Activated CD4-positive, alpha-beta T cell treated with anti-CD3 and anti-CD28 coated beads, Interleukin-2, Interleukin-6, amounts not matched to agents 100 ng/mL and 50 ng/mL, durations not matched to agents 16 hours and 8 hours (primary cell): ENCODE measurements at regions not wholly inside any gene's neighbourhood (a gene's known extent, or its start where the extent isn't known, plus 50 kb on each side); places are given as distances from the start of the nearest gene placed in this dataset.
"Not testable (repeated sequence)": the region's sequence is repeated elsewhere in the genome, so short reads cannot be mapped to it uniquely, and the experiment has no call there.

Experiments used
- DNase-seq: peaks from one replicate; pipeline ENCODE4 v3.0.0-alpha.2; 2020

GRCh38 chr4:19187691-19188090 is 1064.0 kb upstream of the SLIT2 start:
- no peak for DNase-seq

GRCh38 chr4:19187096-19187495 is 1064.6 kb upstream of the SLIT2 start:
- DNase-seq, result no peak

DNA sequence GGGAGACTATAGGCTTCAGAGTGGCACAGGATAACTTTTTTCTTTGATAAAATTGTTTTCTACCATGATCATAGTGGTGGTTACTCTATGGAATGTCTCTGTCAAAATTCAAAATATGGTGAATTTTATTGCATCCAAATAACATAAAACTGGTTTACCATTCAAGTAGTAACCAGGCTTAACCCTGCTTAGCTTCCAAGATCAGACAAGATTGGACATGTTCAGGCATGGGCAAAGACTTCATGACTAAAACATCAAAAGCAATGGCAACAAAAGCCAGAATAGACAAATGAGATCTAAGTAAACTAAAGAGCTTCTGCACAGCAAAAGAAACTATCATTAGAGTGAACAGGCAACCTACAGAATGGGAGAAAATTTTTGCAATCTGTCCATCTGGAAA is 1070.1 kb upstream of the SLIT2 start:
- DNase-seq, result not testable (repeated sequence)

DNA sequence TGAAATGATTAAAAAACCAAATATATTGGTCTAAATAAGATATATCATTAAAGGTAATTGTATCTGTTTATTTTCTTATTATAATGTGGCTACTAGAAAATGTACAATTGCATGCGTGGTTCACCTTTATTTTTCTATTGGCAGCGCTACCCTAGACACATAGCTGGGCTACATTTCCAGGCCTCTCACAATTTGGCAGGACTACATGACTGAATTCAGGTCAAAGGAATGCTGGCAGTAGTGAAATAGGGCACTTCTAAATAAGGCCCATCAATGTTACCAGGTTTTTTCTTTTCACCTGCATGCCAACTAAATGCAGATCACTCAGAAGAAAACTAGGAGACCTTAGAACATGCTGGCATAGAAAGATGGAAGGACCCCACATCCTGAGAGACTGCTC is 1072.9 kb upstream of the SLIT2 start:
- no peak for DNase-seq

DNA sequence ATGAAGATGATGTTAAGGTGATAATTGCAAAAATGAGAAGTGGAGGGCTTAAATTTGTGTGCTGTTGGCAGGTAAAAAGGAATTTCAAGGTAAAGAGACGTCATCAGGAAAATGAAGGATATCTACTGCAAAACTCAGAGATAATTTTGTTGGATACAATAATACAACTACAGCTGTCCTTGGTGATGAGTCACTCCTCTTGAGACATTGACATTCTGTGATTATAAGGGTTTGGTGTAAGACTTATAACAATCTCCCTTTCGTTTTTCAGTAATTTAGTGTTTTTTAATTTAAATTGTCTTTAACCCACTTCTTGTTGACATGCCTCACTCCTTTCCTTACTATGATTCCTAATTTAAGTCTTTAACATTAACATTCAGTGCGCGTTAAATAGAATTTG is 1074.1 kb upstream of the SLIT2 start:
- no peak for DNase-seq

DNA sequence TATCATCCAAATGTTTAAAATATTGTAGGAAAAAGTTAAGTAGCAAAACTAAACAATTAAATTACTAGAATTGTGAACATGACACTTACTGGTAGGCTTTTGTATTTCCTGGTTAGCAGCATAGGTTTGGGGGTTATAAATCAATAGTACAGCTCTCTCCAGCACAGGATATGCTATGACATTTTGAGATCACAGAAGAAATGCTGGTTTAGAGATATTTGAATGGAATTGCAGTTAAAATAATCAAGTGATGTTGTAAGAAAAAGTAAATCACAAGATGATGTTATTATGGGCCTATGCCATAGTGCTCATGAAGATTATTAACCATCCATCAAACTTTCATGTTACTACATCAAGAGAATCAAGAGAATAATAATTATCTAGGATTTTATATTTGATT is 1079.9 kb upstream of the SLIT2 start:
- DNase-seq, result no peak

DNA sequence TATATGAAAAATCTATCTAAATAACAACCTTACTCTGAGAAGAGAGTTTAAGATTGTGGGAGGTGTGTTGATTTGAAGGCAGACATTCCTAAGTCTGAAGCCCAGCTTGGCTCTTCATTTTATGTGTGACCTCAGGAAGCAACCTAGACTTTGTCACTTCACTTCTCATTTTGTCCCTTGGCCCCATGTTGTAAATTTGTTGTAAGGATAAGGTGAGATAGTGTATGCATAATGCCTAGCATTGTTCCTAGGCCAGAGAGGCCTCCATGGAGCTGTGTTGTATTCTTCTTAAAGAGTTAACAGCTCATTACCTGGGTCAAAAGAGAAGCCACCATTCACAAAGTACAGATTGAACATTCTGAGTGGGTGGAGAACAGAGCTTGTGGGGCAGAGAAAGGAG is 1084.4 kb upstream of the SLIT2 start:
- DNase-seq, result no peak

DNA sequence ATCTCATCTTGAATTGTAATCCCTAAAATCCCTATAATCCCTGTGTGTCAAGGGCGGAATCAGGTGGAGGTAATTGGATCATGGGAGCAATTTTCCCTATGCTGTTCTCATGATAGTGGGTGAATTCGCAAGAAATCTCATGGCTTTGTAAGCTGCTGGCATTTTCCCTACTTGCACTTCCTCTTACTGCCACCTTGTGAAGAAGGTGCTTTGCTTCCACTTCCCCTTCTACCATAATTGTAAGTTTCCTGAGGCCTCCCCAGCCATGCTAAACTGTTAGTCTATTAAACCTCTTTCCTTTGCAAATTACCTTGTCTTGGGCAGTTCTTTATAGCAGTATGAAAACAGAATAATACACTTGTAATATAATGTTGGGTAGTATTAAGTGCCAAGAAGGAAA is 1087.4 kb upstream of the SLIT2 start:
- DNase-seq, result no peak

DNA sequence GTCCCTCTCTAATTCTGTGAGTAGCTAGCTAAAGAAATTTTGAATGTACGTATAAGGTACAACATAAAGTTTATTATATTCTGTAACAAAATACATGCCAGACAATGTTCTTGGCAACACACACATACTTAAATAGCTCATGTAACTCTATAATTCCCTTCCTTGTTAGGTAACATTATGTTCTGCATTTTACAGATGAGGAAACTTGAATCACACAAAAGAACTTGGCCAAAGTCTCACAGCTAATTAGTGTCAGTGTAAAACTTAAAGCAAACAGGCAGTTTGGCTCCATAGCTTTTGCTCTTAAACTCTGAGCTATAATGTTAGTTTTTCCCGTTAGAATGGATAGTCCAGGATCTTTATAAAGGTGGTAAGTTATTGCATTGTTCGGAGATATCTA is 1091.8 kb upstream of the SLIT2 start:
- no peak for DNase-seq

DNA sequence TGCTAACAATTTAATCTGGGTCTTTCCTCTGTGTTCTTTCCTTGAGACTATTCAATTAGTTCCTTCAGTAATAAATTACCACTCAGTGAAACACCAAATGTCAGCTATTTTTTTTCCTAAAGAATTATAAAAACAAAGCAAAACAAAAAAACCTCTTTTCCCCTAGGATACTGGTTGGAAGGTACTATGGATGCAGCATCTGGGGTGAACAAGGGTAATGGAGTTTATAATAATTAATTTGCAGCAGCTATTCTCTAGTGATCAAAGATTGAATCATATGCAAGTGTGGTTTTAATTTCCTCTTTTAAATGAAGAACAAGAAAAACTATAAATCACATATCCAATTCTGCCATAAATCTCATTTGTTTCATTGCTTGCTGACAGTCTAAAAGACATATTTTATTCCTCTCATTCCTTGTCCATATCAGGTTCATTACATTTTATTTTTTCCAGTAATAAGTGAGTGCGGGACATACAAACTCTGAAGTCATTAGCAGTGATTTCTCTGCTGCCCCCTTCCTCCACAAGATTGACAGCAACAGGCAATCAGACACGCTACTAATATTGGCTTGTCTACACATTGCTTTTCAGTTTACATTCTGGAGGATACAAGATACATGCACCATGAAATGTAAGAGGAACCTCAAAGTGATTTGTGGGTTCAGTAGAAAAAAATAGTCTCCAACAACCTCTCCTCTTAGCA is 1093.4 kb upstream of the SLIT2 start:
- no peak for DNase-seq

DNA sequence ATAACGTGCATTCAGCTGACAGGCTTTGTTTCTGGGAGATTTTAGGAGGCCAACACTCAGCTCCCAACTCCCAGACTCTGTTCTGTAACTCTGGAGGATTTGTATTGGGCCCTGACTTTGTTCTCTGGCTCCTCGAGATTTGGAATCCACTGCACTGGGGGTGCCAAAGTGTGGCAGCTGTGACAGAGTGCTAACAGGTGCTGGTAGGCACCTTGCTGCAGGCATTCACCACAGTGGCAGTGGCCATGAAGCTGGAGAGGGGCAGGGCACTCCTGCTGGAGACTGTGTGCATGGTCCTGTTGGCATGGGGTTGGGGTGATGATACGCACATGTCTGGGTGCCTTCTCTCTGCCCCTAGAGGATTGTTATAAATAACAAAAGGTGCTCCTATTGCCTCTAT is 1094.9 kb upstream of the SLIT2 start:
- no peak for DNase-seq

- no peak for DNase-seq
Measured at GRCh38 chr4:19155568-19155967, 1096.1 kb upstream of the SLIT2 start.

GRCh38 chr4:19154267-19154666 is 1097.4 kb upstream of the SLIT2 start:
- not testable (repeated sequence) for DNase-seq

DNA sequence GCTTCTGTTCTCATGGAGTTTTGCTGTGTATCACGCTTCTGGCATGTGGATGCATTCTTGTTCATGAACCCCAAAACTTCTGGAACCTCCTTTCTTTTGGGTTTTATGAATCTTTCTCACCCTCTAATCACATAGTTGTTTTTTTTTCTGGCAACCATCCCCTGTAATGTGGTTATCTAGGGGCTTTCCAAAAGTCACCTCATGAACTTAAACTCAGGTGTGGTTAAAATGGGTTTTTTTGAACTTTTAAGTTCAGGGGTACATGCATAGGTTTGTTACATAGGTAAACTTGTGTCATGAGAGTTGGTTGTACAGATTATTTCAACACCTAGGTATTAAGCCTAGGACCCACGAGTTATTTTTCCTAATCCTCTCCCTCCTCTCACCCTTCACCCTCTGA is 1099.4 kb upstream of the SLIT2 start:
- DNase-seq, result no peak

GRCh38 chr4:19151684-19152083 is 1100.0 kb upstream of the SLIT2 start:
- no peak for DNase-seq

DNA sequence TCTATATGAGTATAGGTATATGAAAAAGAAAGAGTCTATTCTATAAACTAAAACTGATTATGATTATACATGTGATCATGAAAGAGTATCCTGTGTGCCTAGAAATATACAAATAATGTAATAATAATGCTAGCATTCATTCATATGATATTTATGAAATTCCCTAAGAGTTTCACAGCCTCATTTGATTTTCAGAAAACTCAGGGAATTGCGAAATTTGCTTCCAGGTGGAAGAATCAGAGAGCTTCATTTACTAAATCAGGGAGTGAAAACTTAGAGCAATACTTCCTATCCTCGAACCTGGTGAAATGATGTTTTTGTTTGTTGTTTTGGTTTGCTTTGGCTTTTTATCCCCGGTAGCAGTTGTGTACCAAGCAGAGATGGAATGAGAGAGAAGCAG is 1105.7 kb upstream of the SLIT2 start:
- no peak for DNase-seq

DNA sequence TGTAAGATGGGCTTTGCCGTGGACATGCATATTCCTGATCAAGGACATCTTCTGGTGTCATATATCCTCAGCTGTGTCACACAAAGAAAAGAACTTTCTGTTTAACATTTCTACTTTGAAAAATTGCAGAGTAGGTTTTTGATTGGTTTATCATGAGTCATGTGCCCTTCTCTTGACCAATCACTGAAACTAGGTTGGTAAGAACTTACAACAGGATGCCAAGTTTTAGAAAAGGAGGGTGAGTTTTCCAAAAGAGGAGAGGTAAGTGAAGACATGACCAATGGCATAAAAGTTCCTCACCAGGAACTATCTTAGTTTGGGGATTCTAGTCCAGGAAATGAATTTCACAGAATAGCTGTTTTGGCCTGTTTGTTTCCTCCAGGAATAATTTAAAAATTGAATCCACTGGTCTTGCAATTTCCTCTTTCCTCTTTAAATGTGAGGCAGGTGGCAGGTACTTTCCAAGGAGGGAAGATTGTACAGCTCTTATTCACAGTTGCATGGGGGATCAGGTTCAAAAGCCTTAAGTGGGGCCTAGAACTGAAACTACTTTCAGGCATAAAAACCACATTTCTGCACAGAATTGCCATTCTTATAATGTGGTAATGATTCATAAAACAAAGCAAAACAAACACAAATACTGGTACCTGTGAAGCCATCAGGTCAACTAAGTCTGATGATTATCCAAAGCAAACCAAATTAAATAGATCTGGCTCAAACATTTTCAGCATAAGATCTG is 1114.5 kb upstream of the LCORL start:
- no peak for DNase-seq

DNA sequence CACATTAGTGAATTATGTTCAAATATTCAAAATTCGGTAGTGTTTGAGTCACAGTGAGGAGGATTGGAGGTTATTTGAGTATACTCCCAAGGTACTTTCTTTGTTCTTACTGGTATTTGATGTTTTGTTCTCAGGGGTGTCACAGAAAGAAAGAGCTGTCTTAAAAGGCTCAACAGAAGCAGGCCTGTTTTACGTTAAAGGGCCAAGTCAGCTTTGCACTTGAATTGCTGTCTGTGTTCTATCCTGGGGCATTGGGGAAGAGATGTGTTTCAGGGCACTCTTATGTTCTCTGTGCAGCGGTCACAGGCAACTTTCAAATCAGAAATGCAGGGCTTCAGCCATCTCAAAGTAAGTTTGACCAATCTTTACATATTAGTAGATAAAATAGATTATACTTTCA is 1113.1 kb upstream of the LCORL start:
- no peak for DNase-seq

DNA sequence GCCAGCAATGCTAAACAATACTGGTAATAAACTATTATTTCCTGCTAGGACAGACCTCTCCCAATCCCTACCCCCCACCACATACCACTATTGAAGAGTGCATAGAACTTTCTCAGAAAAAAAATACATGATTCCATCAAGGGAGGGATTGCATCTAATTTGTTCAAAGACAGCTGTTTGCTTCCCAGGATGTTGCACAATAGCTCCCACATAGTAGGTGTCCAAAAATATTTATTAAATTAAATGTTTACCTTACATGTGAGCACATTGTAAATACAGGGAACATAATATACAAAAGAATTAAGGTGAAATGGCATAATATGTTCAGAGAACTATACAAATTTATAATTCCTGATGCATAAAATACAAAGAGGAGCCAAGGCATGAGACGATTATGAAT is 1111.8 kb upstream of the LCORL start:
- no peak for DNase-seq

GRCh38 chr4:19130866-19131265 is 1109.3 kb upstream of the LCORL start:
- DNase-seq, result no peak

DNA sequence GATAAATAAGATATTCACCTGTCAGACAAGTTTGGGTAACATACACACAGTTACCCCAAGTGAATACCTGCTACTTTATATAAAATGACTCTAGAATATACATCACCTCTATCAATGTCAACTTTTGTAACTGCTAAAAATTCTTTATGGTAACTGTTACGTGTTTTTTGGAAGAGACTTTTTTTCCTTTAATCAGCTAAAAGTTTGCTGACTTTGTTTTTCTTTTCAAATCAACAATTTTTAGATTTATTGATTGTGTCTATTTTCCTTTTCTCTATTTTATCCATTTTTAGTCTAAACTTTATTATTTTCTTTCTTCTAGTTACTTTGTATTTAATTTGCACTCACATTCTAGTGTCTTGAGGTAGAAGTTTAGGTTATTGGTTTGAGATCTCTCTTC is 1106.6 kb upstream of the LCORL start:
- DNase-seq, result no peak

DNA sequence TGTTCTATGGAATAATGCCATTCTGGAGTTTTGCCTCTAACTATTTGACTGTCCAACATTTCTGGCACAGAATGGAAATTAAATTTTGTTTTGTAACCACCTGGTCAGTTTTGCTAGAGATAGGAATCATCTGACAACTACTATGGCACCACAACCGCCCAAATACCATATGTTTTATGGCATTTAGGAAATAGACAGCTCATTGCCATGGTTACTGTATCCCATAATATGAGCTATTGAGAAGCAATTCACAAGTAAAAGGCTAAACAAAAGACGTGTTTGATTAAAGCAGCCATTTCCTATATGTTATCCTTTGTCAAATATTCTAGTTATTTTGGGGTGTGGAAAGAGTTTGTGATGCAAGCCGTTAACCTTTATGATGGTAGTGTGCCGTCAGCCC is 1105.3 kb upstream of the LCORL start:
- no peak for DNase-seq

- no peak for DNase-seq
Measured at GRCh38 chr4:19123681-19124080, 1102.1 kb upstream of the LCORL start.

DNA sequence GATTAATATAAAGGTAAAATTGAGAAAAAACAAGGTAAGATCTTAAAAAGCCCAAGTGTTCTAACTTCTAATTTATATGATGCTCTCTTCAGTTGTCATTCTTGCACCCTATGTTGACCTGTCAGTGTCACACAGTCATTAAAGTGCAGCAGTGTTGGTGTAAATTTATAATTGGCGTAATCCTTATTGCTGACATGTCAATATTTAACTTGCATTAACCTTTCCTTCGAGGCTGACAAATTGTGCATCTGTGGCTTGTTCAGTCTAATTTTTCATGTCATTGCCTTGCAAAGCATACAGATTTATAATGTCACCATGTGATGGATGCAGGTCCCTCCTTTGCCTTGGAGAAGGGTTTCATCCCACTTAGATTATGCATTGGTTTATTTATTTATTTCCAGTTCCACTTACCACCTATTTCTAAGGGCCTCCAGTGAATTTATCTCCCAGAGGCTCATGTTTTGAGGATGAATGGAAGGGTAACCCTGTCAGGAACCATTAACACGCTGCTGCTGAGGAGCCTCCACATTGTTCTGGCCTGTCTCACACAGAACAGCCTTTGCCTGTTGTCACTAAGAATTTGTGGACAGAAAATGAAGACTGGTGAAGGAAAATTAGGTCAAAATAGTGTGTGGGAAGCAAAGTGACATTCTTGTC is 1098.5 kb upstream of the LCORL start:
- no peak for DNase-seq
